Lower leg skin (tissue), 3 donors: ENCODE measurements at regions not wholly inside any gene's neighbourhood (a gene's known extent, or its start where the extent isn't known, plus 50 kb on each side); places are given as distances from the start of the nearest gene placed in this dataset.

Source experiments
- CTCF ChIP-seq, 3 donors: fragments of 450-650 bp; IDR thresholded peaks; one replicate each; pipeline ENCODE4 v1.5.1; 2016; ENCODE audit warnings: antibody characterized with exemption in 3 of 3, mild to moderate bottlenecking in 3 of 3, moderate library complexity in 2 of 3
- POLR2A ChIP-seq, 2 donors: fragments of 450-650 bp; IDR thresholded peaks; one replicate each; pipeline ENCODE4 v1.6.1; 2016 to 2017; ENCODE audit warnings: antibody characterized with exemption in 2 of 2, mild to moderate bottlenecking in 1 of 2, moderate library complexity in 1 of 2

- TF ChIP-seq CTCF (IDR thresholded peaks at IDR 0.05) (no peak), POLR2A (IDR thresholded peaks at IDR 0.05) (no peak)
Measured at GRCh38 chrX:39853417-39854030, 244.2 kb downstream of the BCOR start.
